Trophoblast cell (in vitro differentiated cells and primary cell): ENCODE measurements at regions not wholly inside any gene's neighbourhood (a gene's known extent, or its start where the extent isn't known, plus 50 kb on each side); places are given as distances from the start of the nearest gene placed in this dataset.
"Not testable (repeated sequence)": the region's sequence is repeated elsewhere in the genome, so short reads cannot be mapped to it uniquely, and the experiment has no call there.

Source experiments
- DNase-seq, 2 donors: peaks; one replicate each; pipeline ENCODE4 v3.0.0-alpha.2; 2016
- H2AFZ ChIP-seq: 2 replicates; pipeline ENCODE4 v1.6.1; 2013; ENCODE audit warnings: low read length, moderate library complexity, mild to moderate bottlenecking; ENCODE audit not compliant: insufficient read depth, poor library complexity
- H2AK5ac ChIP-seq: 2 replicates; pipeline ENCODE4 v1.6.1; 2013; ENCODE audit warnings: mild to moderate bottlenecking, low read length
- H2BK120ac ChIP-seq: 2 replicates; pipeline ENCODE4 v1.6.1; 2013; ENCODE audit warnings: low read length, mild to moderate bottlenecking, moderate library complexity; ENCODE audit not compliant: insufficient read depth, poor library complexity
- H2BK12ac ChIP-seq: 2 replicates; pipeline ENCODE4 v1.6.1; 2013; ENCODE audit warnings: mild to moderate bottlenecking, low read length, moderate library complexity
- H2BK5ac ChIP-seq: 2 replicates; pipeline ENCODE4 v1.6.1; 2013; ENCODE audit warnings: low read length, low read depth, moderate library complexity, mild to moderate bottlenecking; ENCODE audit not compliant: poor library complexity
- H3K14ac ChIP-seq: 2 replicates; pipeline ENCODE4 v1.6.1; 2013; ENCODE audit warnings: mild to moderate bottlenecking, low read length
- H3K18ac ChIP-seq: 2 replicates; pipeline ENCODE4 v1.6.1; 2013; ENCODE audit warnings: mild to moderate bottlenecking, low read length
- H3K23ac ChIP-seq: 2 replicates; pipeline ENCODE4 v1.6.1; 2013; ENCODE audit warnings: low read length
- H3K27ac ChIP-seq: 2 replicates; pipeline ENCODE4 v1.5.1; 2013; ENCODE audit warnings: low read depth, mild to moderate bottlenecking, inconsistent platforms, low read length, moderate library complexity
- H3K27me3 ChIP-seq: 2 replicates; pipeline ENCODE4 v1.6.1; 2013; ENCODE audit warnings: inconsistent platforms, mild to moderate bottlenecking, low read length, moderate library complexity; ENCODE audit not compliant: insufficient read depth
- H3K36me3 ChIP-seq, 2 experiments: 1 replicate in 1 of 2; 2 replicates in 1 of 2; pipeline ENCODE4 v1.6.1; 2013; ENCODE audit warnings: low read length in 2 of 2, mild to moderate bottlenecking in 2 of 2, moderate library complexity in 1 of 2; ENCODE audit not compliant: insufficient read depth in 2 of 2, control insufficient read depth in 1 of 2
- H3K4ac ChIP-seq: 2 replicates; pipeline ENCODE4 v1.6.1; 2013; ENCODE audit warnings: low read depth, mild to moderate bottlenecking, low read length, moderate library complexity
- H3K4me1 ChIP-seq, 2 experiments: 1 replicate in 1 of 2; 2 replicates in 1 of 2; pipeline ENCODE4 v1.6.1; 2013; ENCODE audit warnings: low read length in 2 of 2, mild to moderate bottlenecking in 2 of 2, moderate library complexity in 1 of 2; ENCODE audit not compliant: insufficient read depth in 2 of 2, control insufficient read depth in 1 of 2
- H3K4me2 ChIP-seq: 2 replicates; pipeline ENCODE4 v1.6.1; 2013; ENCODE audit warnings: inconsistent platforms, mild to moderate bottlenecking, low read length, moderate library complexity
- H3K4me3 ChIP-seq: 2 replicates; pipeline ENCODE4 v1.5.1; 2013; ENCODE audit warnings: mild to moderate bottlenecking, low read depth, low read length, inconsistent platforms
- H3K79me1 ChIP-seq: one replicate; pipeline ENCODE4 v1.6.1; 2013; ENCODE audit warnings: low read length
- H3K79me2 ChIP-seq: 2 replicates; pipeline ENCODE4 v1.6.1; 2013; ENCODE audit warnings: low read length, mild to moderate bottlenecking; ENCODE audit not compliant: control insufficient read depth, insufficient read depth, poor library complexity
- H3K9ac ChIP-seq: 2 replicates; pipeline ENCODE4 v1.6.1; 2013; ENCODE audit warnings: mild to moderate bottlenecking, low read length
- H3K9me3 ChIP-seq: 2 replicates; pipeline ENCODE4 v1.6.1; 2013; ENCODE audit warnings: low read depth, mild to moderate bottlenecking, control low read depth, inconsistent platforms, low read length; ENCODE audit not compliant: insufficient read depth
- H4K12ac ChIP-seq: 2 replicates; pipeline ENCODE4 v1.6.1; 2013; ENCODE audit warnings: low read depth, mild to moderate bottlenecking, low read length, moderate library complexity
- H4K8ac ChIP-seq: 2 replicates; pipeline ENCODE4 v1.6.1; 2013; ENCODE audit warnings: low read depth, mild to moderate bottlenecking, low read length, moderate library complexity
- H4K91ac ChIP-seq: one replicate; pipeline ENCODE4 v1.6.1; 2013; ENCODE audit warnings: low read depth, mild to moderate bottlenecking, low read length, moderate library complexity
- WGBS: extraction: QIAGEN DNeasy Blood & Tissue Kit; methylation state at CpG from one replicate; pipeline ENCODE4 v1.1.7; 2013; ENCODE audit warnings: missing lambda C conversion rate; ENCODE audit not compliant: insufficient read length, insufficient coverage; ENCODE audit errors: extremely low coverage; 5-methylcytosine and 5-hydroxymethylcytosine counted together

- no CpG with 5 or more reads among the region's 10 CpGs for WGBS
- not testable (repeated sequence) for H3K27ac ChIP-seq, H3K18ac ChIP-seq, H3K14ac ChIP-seq, H3K79me1 ChIP-seq, H2AK5ac ChIP-seq, H2AFZ ChIP-seq, H4K12ac ChIP-seq, H4K91ac ChIP-seq, H3K79me2 ChIP-seq, H3K9me3 ChIP-seq, H2BK120ac ChIP-seq, DNase-seq, H3K4me2 ChIP-seq, H2BK5ac ChIP-seq, H3K4me3 ChIP-seq, H3K36me3 ChIP-seq, H3K4me1 ChIP-seq, H3K4ac ChIP-seq, H3K9ac ChIP-seq, H3K23ac ChIP-seq, H3K27me3 ChIP-seq, H4K8ac ChIP-seq, H2BK12ac ChIP-seq
Measured at GRCh38 chr9:65473059-65473822, 188.2 kb upstream of the FOXD4L5 start.

- H2BK120ac ChIP-seq, H4K91ac ChIP-seq, H3K4me1 ChIP-seq, H3K27me3 ChIP-seq, H3K36me3 ChIP-seq, H3K23ac ChIP-seq, H3K18ac ChIP-seq, H2AFZ ChIP-seq, H2AK5ac ChIP-seq, H2BK12ac ChIP-seq, H2BK5ac ChIP-seq, H3K4me2 ChIP-seq, H3K9ac ChIP-seq, H3K4me3 ChIP-seq, H3K14ac ChIP-seq, H3K79me2 ChIP-seq, H4K8ac ChIP-seq, H3K9me3 ChIP-seq, H4K12ac ChIP-seq, H3K27ac ChIP-seq, DNase-seq, H3K4ac ChIP-seq, H3K79me1 ChIP-seq: not testable (repeated sequence)
- no CpG with 5 or more reads among the region's 7 CpGs for WGBS
Measured at GRCh38 chr9:65471106-65471505, 186.1 kb upstream of the FOXD4L5 start.

GRCh38 chr9:65466911-65467734, 182.1 kb upstream of the FOXD4L5 start:
- not testable (repeated sequence) for H3K79me2 ChIP-seq, H2AFZ ChIP-seq, H3K4ac ChIP-seq, H3K79me1 ChIP-seq, H3K36me3 ChIP-seq, H2BK5ac ChIP-seq, H3K9ac ChIP-seq, H3K14ac ChIP-seq, H3K9me3 ChIP-seq, H3K18ac ChIP-seq, H3K23ac ChIP-seq, H2AK5ac ChIP-seq, DNase-seq, H2BK12ac ChIP-seq, H4K12ac ChIP-seq, H3K4me2 ChIP-seq, H4K8ac ChIP-seq, H3K27me3 ChIP-seq, H3K27ac ChIP-seq, H4K91ac ChIP-seq, H2BK120ac ChIP-seq, H3K4me1 ChIP-seq, H3K4me3 ChIP-seq
- no CpG with 5 or more reads among the region's 55 CpGs for WGBS

GRCh38 chr9:65465246-65465895, 180.4 kb upstream of the FOXD4L5 start:
- H4K8ac ChIP-seq, H2BK5ac ChIP-seq, H3K36me3 ChIP-seq, H3K4me3 ChIP-seq, H3K4ac ChIP-seq, H3K4me1 ChIP-seq, H4K12ac ChIP-seq, H4K91ac ChIP-seq, H3K9me3 ChIP-seq, H3K4me2 ChIP-seq, H3K27ac ChIP-seq, H2BK12ac ChIP-seq, H2AFZ ChIP-seq, H3K14ac ChIP-seq, H3K18ac ChIP-seq, H3K79me1 ChIP-seq, DNase-seq, H3K9ac ChIP-seq, H3K79me2 ChIP-seq, H3K27me3 ChIP-seq, H2AK5ac ChIP-seq, H2BK120ac ChIP-seq, H3K23ac ChIP-seq: not testable (repeated sequence)
- WGBS: no CpG with 5 or more reads among the region's 17 CpGs
